22Rv1 (cell line): ENCODE measurements at regions not wholly inside any gene's neighbourhood (a gene's known extent, or its start where the extent isn't known, plus 50 kb on each side); places are given as distances from the start of the nearest gene placed in this dataset.
"Not testable (repeated sequence)": the region's sequence is repeated elsewhere in the genome, so short reads cannot be mapped to it uniquely, and the experiment has no call there.

ENCODE experiments used
- H3K27ac ChIP-seq: fragments of 450-650 bp; 2 replicates; pipeline ENCODE4 v1.5.1; 2017
- ZFX ChIP-seq: fragments of 450-650 bp; IDR thresholded peaks from 2 replicates; pipeline ENCODE4 v1.6.1; 2017; ENCODE audit warnings: antibody characterized with exemption, borderline replicate concordance
- TF ChIP-seq, protein P1 (sequence below): fragments of 450-650 bp; IDR thresholded peaks from 2 replicates; pipeline ENCODE4 v1.5.1; 2017; ENCODE audit warnings: mild to moderate bottlenecking

DNA sequence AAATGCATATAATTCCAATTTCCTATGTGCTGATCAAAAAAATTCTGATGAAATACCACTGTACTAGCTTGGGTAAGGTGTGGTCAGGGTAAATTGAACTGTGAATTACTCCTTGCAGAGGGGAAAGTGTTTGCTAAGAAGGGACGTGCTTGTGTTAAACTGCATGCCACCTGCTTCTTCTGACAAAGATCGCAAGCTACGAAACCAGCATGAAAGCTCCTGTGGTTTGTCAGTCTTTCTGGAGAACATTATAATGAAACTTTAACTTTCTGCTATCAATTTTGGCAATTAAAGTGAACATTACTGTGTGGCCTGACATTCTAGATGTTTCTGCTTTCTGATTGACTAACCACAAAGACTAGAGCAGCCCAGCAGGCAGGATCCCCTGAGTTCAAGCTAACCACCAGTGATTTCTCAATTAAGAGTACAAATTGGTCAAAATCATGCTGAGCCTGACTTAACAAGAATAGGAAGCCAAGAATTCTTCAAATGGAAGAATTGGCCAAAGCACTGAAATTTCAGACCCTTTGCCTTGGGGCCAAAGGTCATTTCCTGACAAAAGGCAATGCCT, 239.0 kb downstream of the SLITRK2 start:
- TF ChIP-seq, protein P1, sequence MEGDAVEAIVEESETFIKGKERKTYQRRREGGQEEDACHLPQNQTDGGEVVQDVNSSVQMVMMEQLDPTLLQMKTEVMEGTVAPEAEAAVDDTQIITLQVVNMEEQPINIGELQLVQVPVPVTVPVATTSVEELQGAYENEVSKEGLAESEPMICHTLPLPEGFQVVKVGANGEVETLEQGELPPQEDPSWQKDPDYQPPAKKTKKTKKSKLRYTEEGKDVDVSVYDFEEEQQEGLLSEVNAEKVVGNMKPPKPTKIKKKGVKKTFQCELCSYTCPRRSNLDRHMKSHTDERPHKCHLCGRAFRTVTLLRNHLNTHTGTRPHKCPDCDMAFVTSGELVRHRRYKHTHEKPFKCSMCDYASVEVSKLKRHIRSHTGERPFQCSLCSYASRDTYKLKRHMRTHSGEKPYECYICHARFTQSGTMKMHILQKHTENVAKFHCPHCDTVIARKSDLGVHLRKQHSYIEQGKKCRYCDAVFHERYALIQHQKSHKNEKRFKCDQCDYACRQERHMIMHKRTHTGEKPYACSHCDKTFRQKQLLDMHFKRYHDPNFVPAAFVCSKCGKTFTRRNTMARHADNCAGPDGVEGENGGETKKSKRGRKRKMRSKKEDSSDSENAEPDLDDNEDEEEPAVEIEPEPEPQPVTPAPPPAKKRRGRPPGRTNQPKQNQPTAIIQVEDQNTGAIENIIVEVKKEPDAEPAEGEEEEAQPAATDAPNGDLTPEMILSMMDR = no peak
- TF ChIP-seq ZFX = no peak
- H3K27ac ChIP-seq = no peak overlapping the region

- no peak overlapping the region for H3K27ac ChIP-seq
- TF ChIP-seq, protein P1 = no peak
- no peak for TF ChIP-seq ZFX
Observed at GRCh38 chrX:146064156-146064555, 246.5 kb downstream of the SLITRK2 start.

- H3K27ac ChIP-seq = no peak overlapping the region
- TF ChIP-seq, protein P1 = no peak
- no peak for TF ChIP-seq ZFX
Observed at GRCh38 chrX:146090732-146091131, 273.1 kb downstream of the SLITRK2 start.

GRCh38 chrX:146109362-146109761, 291.7 kb downstream of the SLITRK2 start:
- TF ChIP-seq, protein P1 = no peak
- no peak for TF ChIP-seq ZFX

GRCh38 chrX:146119074-146119473, 301.4 kb downstream of the SLITRK2 start:
- not testable (repeated sequence) for H3K27ac ChIP-seq

More at GRCh38 chrX:146109362-146109761, 291.7 kb downstream of the SLITRK2 start:
- no peak overlapping the region for H3K27ac ChIP-seq

DNA sequence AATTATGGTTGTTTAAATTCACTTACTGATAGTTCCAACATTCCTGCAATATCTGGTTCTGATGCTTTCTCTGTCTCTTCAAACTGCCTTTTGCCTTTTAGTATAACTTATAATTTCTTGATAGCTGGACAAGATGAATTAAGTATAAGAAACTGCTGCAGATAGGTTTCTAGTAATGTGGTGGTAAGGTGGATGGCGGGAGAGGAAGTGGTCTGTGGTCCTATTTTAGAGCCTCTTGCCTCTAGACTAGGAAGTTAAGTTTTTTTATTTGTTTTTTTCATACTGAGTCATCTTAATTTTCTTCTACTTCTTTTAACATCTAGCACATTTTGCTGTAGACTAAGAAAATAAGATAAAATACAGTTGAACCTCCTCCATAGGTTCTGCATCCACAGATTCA, 310.0 kb downstream of the SLITRK2 start:
- no peak overlapping the region for H3K27ac ChIP-seq
- TF ChIP-seq, protein P1 = no peak
- TF ChIP-seq ZFX = no peak

GRCh38 chrX:146141221-146141620, 323.6 kb downstream of the SLITRK2 start:
- no peak overlapping the region for H3K27ac ChIP-seq
- TF ChIP-seq, protein P1 = no peak
- TF ChIP-seq ZFX = no peak

- TF ChIP-seq ZFX = no peak
- TF ChIP-seq, protein P1 = no peak
- H3K27ac ChIP-seq = no peak overlapping the region
Observed at GRCh38 chrX:146144039-146144438, 326.4 kb downstream of the SLITRK2 start.
